ENCODE measurements at regions not wholly inside any gene's neighbourhood (a gene's known extent, or its start where the extent isn't known, plus 50 kb on each side); places are given as distances from the start of the nearest gene placed in this dataset.

DNA sequence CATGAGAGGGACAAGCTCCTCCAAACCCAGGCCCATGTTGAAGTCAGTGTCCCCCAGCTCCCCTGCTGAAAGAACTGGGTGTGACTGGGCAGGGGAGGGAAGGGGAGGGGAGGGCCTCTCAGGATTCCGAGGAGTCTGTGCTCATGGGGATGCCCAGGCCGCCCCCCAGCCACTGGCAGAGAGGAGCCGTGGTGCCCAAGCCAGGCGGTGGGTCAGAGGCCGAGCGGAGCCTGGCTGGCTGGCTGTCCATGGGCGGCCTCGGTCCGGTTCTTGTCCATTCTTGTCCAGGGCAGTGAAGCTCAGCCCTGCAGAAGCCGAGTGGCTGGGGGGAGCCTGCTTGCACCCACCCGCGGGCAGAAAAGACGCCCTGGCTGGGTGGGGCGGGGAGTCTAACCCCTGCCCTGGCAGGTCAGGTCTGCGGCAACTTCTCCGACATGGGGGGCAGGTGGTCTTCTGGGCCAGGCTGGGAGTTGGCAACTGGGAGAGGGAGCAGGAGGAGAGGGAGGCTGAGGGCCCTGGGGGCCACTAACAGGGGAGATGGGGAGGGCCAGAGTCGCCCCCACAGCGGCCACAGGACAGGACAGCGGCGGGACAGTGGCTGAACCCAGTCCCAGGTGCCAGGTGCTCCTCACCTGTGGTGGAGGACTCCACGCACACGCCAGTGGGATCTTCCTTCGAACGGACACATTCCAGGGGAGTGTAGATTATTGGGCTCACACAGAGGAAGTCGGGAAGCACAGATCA lies 54.1 kb downstream of the FOXL3 start:
- Histone ChIP-seq H3K27me3 (ENCODE audit: control insufficient read depth, extremely low read depth, insufficient read depth, low read length) (peaks cover 30% of the 10 kb centered on the region), H3K4me3 (ENCODE audit: control insufficient read depth in 2 of 3, extremely low read depth in 1 of 3, insufficient read depth in 2 of 3, low read depth in 1 of 3, low read length in 3 of 3) (no peak overlapping the region), H3K9me3 (ENCODE audit: control insufficient read depth, low read depth, low read length) (no peaks in the 10 kb centered on the region), H4K20me1 (ENCODE audit: control insufficient read depth, extremely low read depth, insufficient read depth, low read length) (no peaks in the 10 kb centered on the region), H3K27ac (ENCODE audit: control insufficient read depth, insufficient read depth, low read length) (no peak overlapping the region), H3K9me1 (ENCODE audit: control insufficient read depth, extremely low read depth, insufficient read depth, low read length) (no peaks in the 10 kb centered on the region), H3K36me3 (ENCODE audit: control insufficient read depth in 2 of 2, extremely low read depth in 1 of 2, insufficient read depth in 2 of 2, low read length in 2 of 2) (no peaks in the 10 kb centered on the region), H2AFZ (ENCODE audit: control insufficient read depth, low read length) (no peak overlapping the region), H3K9ac (ENCODE audit: control insufficient read depth, extremely low read depth, insufficient read depth, low read length) (no peak overlapping the region), H3K79me2 (ENCODE audit: control insufficient read depth, insufficient read depth, low read length) (no peaks in the 10 kb centered on the region), H3K4me2 (ENCODE audit: control insufficient read depth, extremely low read depth, insufficient read depth, low read depth, low read length) (no peak overlapping the region), H3K4me1 (ENCODE audit: control insufficient read depth, extremely low read depth, insufficient read depth, low read length) (no peaks in the 10 kb centered on the region)
- TF ChIP-seq CTCF (optimal IDR thresholded peaks at IDR 0.05 in 1 of 3, IDR thresholded peaks at IDR 0.05 in 1 of 3, conservative IDR thresholded peaks at IDR 0.05 in 1 of 3; ENCODE audit: extremely low read depth in 1 of 3, insufficient read depth in 2 of 3, low read length in 3 of 3) (no peak), EZH2 (IDR thresholded peaks at IDR 0.05; ENCODE audit: low read length) (no peak)
- no peak for DNase-seq (ENCODE audit: low read depth, low spot score)
- dilution Hi-C loops (cut with MboI; ENCODE audit: extremely low pct_ligation_motif_present, low sequenced_read_pairs), result no loop called here
- FAIRE-seq, result no peak

DNA sequence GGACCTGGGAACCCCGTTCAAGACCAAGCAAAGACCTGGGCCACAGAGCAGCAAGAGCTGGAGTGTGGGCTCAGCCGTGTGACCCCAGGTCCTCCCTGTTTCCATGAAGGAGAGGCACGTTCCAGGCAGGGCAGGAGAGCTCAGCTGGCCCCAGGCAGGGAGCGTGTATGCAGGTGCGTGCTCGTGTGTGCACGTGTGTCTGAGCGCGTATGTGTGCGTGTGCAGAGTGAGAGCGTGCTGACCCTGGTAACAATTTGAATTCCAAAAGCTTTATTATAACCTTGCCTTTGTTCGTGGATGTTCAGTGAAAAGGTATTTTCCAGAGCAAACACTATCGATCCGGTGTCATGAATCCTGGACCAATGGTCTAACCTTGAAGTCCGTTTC lies 54.6 kb downstream of the FOXL3 start:
- FAIRE-seq, result no peak
- H3K27ac ChIP-seq (ENCODE audit: control insufficient read depth, insufficient read depth, low read length), result no peak overlapping the region

More for the DNA sequence above, 54.6 kb downstream of the FOXL3 start:
- peaks cover 27% of the 10 kb centered on the region for H3K27me3 ChIP-seq (ENCODE audit: control insufficient read depth, extremely low read depth, insufficient read depth, low read length)
- no peaks in the 10 kb centered on the region for H4K20me1 ChIP-seq (ENCODE audit: control insufficient read depth, extremely low read depth, insufficient read depth, low read length)
- H3K36me3 ChIP-seq (ENCODE audit: control insufficient read depth in 2 of 2, extremely low read depth in 1 of 2, insufficient read depth in 2 of 2, low read length in 2 of 2), result no peaks in the 10 kb centered on the region
- H3K4me1 ChIP-seq (ENCODE audit: control insufficient read depth, extremely low read depth, insufficient read depth, low read length), result no peaks in the 10 kb centered on the region
- no peak overlapping the region for H2AFZ ChIP-seq (ENCODE audit: control insufficient read depth, low read length)
- dilution Hi-C loops (cut with MboI; ENCODE audit: extremely low pct_ligation_motif_present, low sequenced_read_pairs), result no loop called here
- H3K9ac ChIP-seq (ENCODE audit: control insufficient read depth, extremely low read depth, insufficient read depth, low read length), result no peak overlapping the region
- no peak overlapping the region for H3K4me3 ChIP-seq (ENCODE audit: control insufficient read depth in 2 of 3, extremely low read depth in 1 of 3, insufficient read depth in 2 of 3, low read depth in 1 of 3, low read length in 3 of 3)
- H3K4me2 ChIP-seq (ENCODE audit: control insufficient read depth, extremely low read depth, insufficient read depth, low read depth, low read length), result no peak overlapping the region
- no peaks in the 10 kb centered on the region for H3K79me2 ChIP-seq (ENCODE audit: control insufficient read depth, insufficient read depth, low read length)
- H3K9me1 ChIP-seq (ENCODE audit: control insufficient read depth, extremely low read depth, insufficient read depth, low read length), result no peaks in the 10 kb centered on the region
- DNase-seq (ENCODE audit: low read depth, low spot score), result no peak
- H3K9me3 ChIP-seq (ENCODE audit: control insufficient read depth, low read depth, low read length), result no peaks in the 10 kb centered on the region
- TF ChIP-seq EZH2 (IDR thresholded peaks at IDR 0.05; ENCODE audit: low read length) (no peak), CTCF (optimal IDR thresholded peaks at IDR 0.05 in 1 of 3, IDR thresholded peaks at IDR 0.05 in 1 of 3, conservative IDR thresholded peaks at IDR 0.05 in 1 of 3; ENCODE audit: extremely low read depth in 1 of 3, insufficient read depth in 2 of 3, low read length in 3 of 3) (no peak)

Data from keratinocyte (primary cell).